ENCODE measurements at regions not wholly inside any gene's neighbourhood (a gene's known extent, or its start where the extent isn't known, plus 50 kb on each side); places are given as distances from the start of the nearest gene placed in this dataset.

GRCh38 chr7:24372961-24373955 is 89.3 kb downstream of the NPY start:
- CTCF ChIA-PET: no interaction called here
- H3K27ac Mint-ChIP-seq: no peak overlapping the region
- Histone ChIP-seq H3K4me3 (ENCODE audit: control insufficient read depth in 1 of 2, extremely low read depth in 1 of 2, low read length in 1 of 2) (no peak overlapping the region), H3K4me1 (ENCODE audit: control insufficient read depth in 1 of 2, extremely low read depth in 1 of 2, insufficient read depth in 2 of 2, low read length in 2 of 2) (no peaks in the 10 kb centered on the region), H3K36me3 (ENCODE audit: control insufficient read depth in 2 of 2, extremely low read depth in 1 of 2, insufficient read depth in 1 of 2, low read length in 1 of 2) (no peaks in the 10 kb centered on the region), H3K27ac (ENCODE audit: low read length) (no peak overlapping the region), H3K9me3 (no peaks in the 10 kb centered on the region), H3K27me3 (replicated peaks in 1 of 2; ENCODE audit: control insufficient read depth in 2 of 2, extremely low read depth in 1 of 2, insufficient read depth in 2 of 2, low read length in 1 of 2) (peaks cover 0 to 5% of the 10 kb centered on the region in 2 experiments)
- no peak for ATAC-seq (replicated peaks in 1 of 4)
- no peaks in the 10 kb centered on the region for H3K4me1 Mint-ChIP-seq
- no peak overlapping the region for H3K4me3 Mint-ChIP-seq
- peaks cover 4 to 17% of the 10 kb centered on the region in 2 donors for H3K27me3 Mint-ChIP-seq
- H3K9me3 Mint-ChIP-seq: no peaks in the 10 kb centered on the region
- 77% methylated on average over 14 of the region's 17 CpGs for WGBS (ENCODE audit: insufficient coverage)
- DNase-seq: no peak
- H3K36me3 Mint-ChIP-seq: no peaks in the 10 kb centered on the region
- POLR2A ChIA-PET: no interaction called here

GRCh38 chr7:24378871-24379616 is 95.1 kb downstream of the NPY start:
- POLR2A ChIA-PET: no interaction called here
- H3K4me3 ChIP-seq (ENCODE audit: control insufficient read depth in 1 of 2, extremely low read depth in 1 of 2, low read length in 1 of 2): no peak overlapping the region
- ATAC-seq (replicated peaks in 1 of 4): no peak
- whole genome bisulfite sequencing (ENCODE audit: insufficient coverage): no CpG with 5 or more reads among the region's 8 CpGs
- H3K36me3 Mint-ChIP-seq: no peaks in the 10 kb centered on the region
- CTCF ChIA-PET: no interaction called here
- no peaks in the 10 kb centered on the region for H3K4me1 ChIP-seq (ENCODE audit: control insufficient read depth in 1 of 2, extremely low read depth in 1 of 2, insufficient read depth in 2 of 2, low read length in 2 of 2)
- no peaks in the 10 kb centered on the region for H3K4me1 Mint-ChIP-seq
- H3K4me3 Mint-ChIP-seq: no peak overlapping the region
- no peaks in the 10 kb centered on the region for H3K27me3 ChIP-seq (replicated peaks in 1 of 2; ENCODE audit: control insufficient read depth in 2 of 2, extremely low read depth in 1 of 2, insufficient read depth in 2 of 2, low read length in 1 of 2)
- peaks cover 4 to 19% of the 10 kb centered on the region in 2 donors for H3K27me3 Mint-ChIP-seq
- H3K9me3 ChIP-seq: no peaks in the 10 kb centered on the region
- DNase-seq: no peak
- no peaks in the 10 kb centered on the region for H3K36me3 ChIP-seq (ENCODE audit: control insufficient read depth in 2 of 2, extremely low read depth in 1 of 2, insufficient read depth in 1 of 2, low read length in 1 of 2)
- no peak overlapping the region for H3K27ac ChIP-seq (ENCODE audit: low read length)
- H3K9me3 Mint-ChIP-seq: no peaks in the 10 kb centered on the region
- no peak overlapping the region for H3K27ac Mint-ChIP-seq

- no peak overlapping the region for H3K27ac Mint-ChIP-seq
Measured at GRCh38 chr7:24381894-24382505, 98.0 kb downstream of the NPY start.

GRCh38 chr7:24383055-24383454 is 99.1 kb downstream of the NPY start:
- no peaks in the 10 kb centered on the region for H3K36me3 Mint-ChIP-seq
- no peaks in the 10 kb centered on the region for H3K4me1 Mint-ChIP-seq
- Histone ChIP-seq H3K36me3 (ENCODE audit: control insufficient read depth in 2 of 2, extremely low read depth in 1 of 2, insufficient read depth in 1 of 2, low read length in 1 of 2) (no peaks in the 10 kb centered on the region), H3K27me3 (replicated peaks in 1 of 2; ENCODE audit: control insufficient read depth in 2 of 2, extremely low read depth in 1 of 2, insufficient read depth in 2 of 2, low read length in 1 of 2) (no peaks in the 10 kb centered on the region), H3K9me3 (no peaks in the 10 kb centered on the region), H3K27ac (ENCODE audit: low read length) (no peak overlapping the region), H3K4me3 (ENCODE audit: control insufficient read depth in 1 of 2, extremely low read depth in 1 of 2, low read length in 1 of 2) (no peak overlapping the region), H3K4me1 (ENCODE audit: control insufficient read depth in 1 of 2, extremely low read depth in 1 of 2, insufficient read depth in 2 of 2, low read length in 2 of 2) (no peaks in the 10 kb centered on the region)
- peaks cover 4 to 12% of the 10 kb centered on the region in 2 donors for H3K27me3 Mint-ChIP-seq
- no peak for DNase-seq
- ChIA-PET POLR2A (no interaction called here), CTCF (interaction anchor here in 1 of 2 donors (0.6 kb wide), 1 partner anchor 655 kb away, joined by 3 read pairs; no protein-coding TSS in a partner anchor)
- WGBS (ENCODE audit: insufficient coverage): no CpG with 5 or more reads among the region's 1 CpG
- no peak for ATAC-seq (replicated peaks in 1 of 4)
- no peak overlapping the region for H3K27ac Mint-ChIP-seq
- H3K4me3 Mint-ChIP-seq: no peak overlapping the region
- no peaks in the 10 kb centered on the region for H3K9me3 Mint-ChIP-seq

More at GRCh38 chr7:24381894-24382505, 98.0 kb downstream of the NPY start:
- CTCF ChIA-PET: interaction anchor here in 1 of 2 donors (1.2 to 1.5 kb wide), 2 partner anchors 10 to 519 kb away, joined by 3 to 4 read pairs; no protein-coding TSS in a partner anchor
- H3K36me3 ChIP-seq (ENCODE audit: control insufficient read depth in 2 of 2, extremely low read depth in 1 of 2, insufficient read depth in 1 of 2, low read length in 1 of 2): no peaks in the 10 kb centered on the region
- H3K36me3 Mint-ChIP-seq: no peaks in the 10 kb centered on the region
- H3K9me3 ChIP-seq: no peaks in the 10 kb centered on the region
- POLR2A ChIA-PET: no interaction called here
- H3K27me3 Mint-ChIP-seq: peaks cover 4 to 9% of the 10 kb centered on the region in 2 donors
- ATAC-seq (replicated peaks in 1 of 4): no peak
- DNase-seq: peak in 1 of 35 experiments; percentile 4
- no peaks in the 10 kb centered on the region for H3K4me1 ChIP-seq (ENCODE audit: control insufficient read depth in 1 of 2, extremely low read depth in 1 of 2, insufficient read depth in 2 of 2, low read length in 2 of 2)
- no peak overlapping the region for H3K4me3 Mint-ChIP-seq
- no peaks in the 10 kb centered on the region for H3K9me3 Mint-ChIP-seq
- no peak overlapping the region for H3K27ac ChIP-seq (ENCODE audit: low read length)
- H3K4me1 Mint-ChIP-seq: no peaks in the 10 kb centered on the region
- no peaks in the 10 kb centered on the region for H3K27me3 ChIP-seq (replicated peaks in 1 of 2; ENCODE audit: control insufficient read depth in 2 of 2, extremely low read depth in 1 of 2, insufficient read depth in 2 of 2, low read length in 1 of 2)
- no peak overlapping the region for H3K4me3 ChIP-seq (ENCODE audit: control insufficient read depth in 1 of 2, extremely low read depth in 1 of 2, low read length in 1 of 2)
- WGBS (ENCODE audit: insufficient coverage): no CpG with 5 or more reads among the region's 6 CpGs

- Mint-ChIP-seq H3K36me3 (no peaks in the 10 kb centered on the region), H3K9me3 (no peaks in the 10 kb centered on the region), H3K4me1 (no peaks in the 10 kb centered on the region), H3K27ac (no peak overlapping the region), H3K4me3 (no peak overlapping the region), H3K27me3 (peaks cover 4 to 7% of the 10 kb centered on the region in 2 donors)
- no CpG with 5 or more reads among the region's 3 CpGs for WGBS (ENCODE audit: insufficient coverage)
- no peak for DNase-seq
- ChIA-PET POLR2A (no interaction called here), CTCF (no interaction called here)
- ATAC-seq (replicated peaks in 1 of 4): no peak
- Histone ChIP-seq H3K4me3 (ENCODE audit: control insufficient read depth in 1 of 2, extremely low read depth in 1 of 2, low read length in 1 of 2) (no peak overlapping the region), H3K9me3 (no peaks in the 10 kb centered on the region), H3K4me1 (ENCODE audit: control insufficient read depth in 1 of 2, extremely low read depth in 1 of 2, insufficient read depth in 2 of 2, low read length in 2 of 2) (no peaks in the 10 kb centered on the region), H3K36me3 (ENCODE audit: control insufficient read depth in 2 of 2, extremely low read depth in 1 of 2, insufficient read depth in 1 of 2, low read length in 1 of 2) (no peaks in the 10 kb centered on the region), H3K27ac (ENCODE audit: low read length) (no peak overlapping the region), H3K27me3 (replicated peaks in 1 of 2; ENCODE audit: control insufficient read depth in 2 of 2, extremely low read depth in 1 of 2, insufficient read depth in 2 of 2, low read length in 1 of 2) (no peaks in the 10 kb centered on the region)
Measured at GRCh38 chr7:24384362-24385030, 100.5 kb downstream of the NPY start.

- DNase-seq: no peak
- no peak for ATAC-seq (replicated peaks in 1 of 4)
- H3K27me3 ChIP-seq (replicated peaks in 1 of 2; ENCODE audit: control insufficient read depth in 2 of 2, extremely low read depth in 1 of 2, insufficient read depth in 2 of 2, low read length in 1 of 2): no peaks in the 10 kb centered on the region
- no peak overlapping the region for H3K4me3 ChIP-seq (ENCODE audit: control insufficient read depth in 1 of 2, extremely low read depth in 1 of 2, low read length in 1 of 2)
- Mint-ChIP-seq H3K36me3 (no peaks in the 10 kb centered on the region), H3K9me3 (no peaks in the 10 kb centered on the region), H3K27me3 (peaks cover 0 to 9% of the 10 kb centered on the region in 2 donors), H3K4me3 (no peak overlapping the region), H3K4me1 (no peaks in the 10 kb centered on the region), H3K27ac (no peak overlapping the region)
- ChIA-PET POLR2A (no interaction called here), CTCF (interaction anchor here in 1 of 2 donors (0.7 kb wide), 1 partner anchor 526 kb away, joined by 6 read pairs; no protein-coding TSS in a partner anchor)
- no peaks in the 10 kb centered on the region for H3K4me1 ChIP-seq (ENCODE audit: control insufficient read depth in 1 of 2, extremely low read depth in 1 of 2, insufficient read depth in 2 of 2, low read length in 2 of 2)
- H3K9me3 ChIP-seq: no peaks in the 10 kb centered on the region
- H3K27ac ChIP-seq (ENCODE audit: low read length): no peak overlapping the region
- no peaks in the 10 kb centered on the region for H3K36me3 ChIP-seq (ENCODE audit: control insufficient read depth in 2 of 2, extremely low read depth in 1 of 2, insufficient read depth in 1 of 2, low read length in 1 of 2)
Measured at GRCh38 chr7:24388212-24388611, 104.2 kb downstream of the NPY start.

Data from T-cell (primary cell).